ENCODE measurements at regions not wholly inside any gene's neighbourhood (a gene's known extent, or its start where the extent isn't known, plus 50 kb on each side); places are given as distances from the start of the nearest gene placed in this dataset.

DNA sequence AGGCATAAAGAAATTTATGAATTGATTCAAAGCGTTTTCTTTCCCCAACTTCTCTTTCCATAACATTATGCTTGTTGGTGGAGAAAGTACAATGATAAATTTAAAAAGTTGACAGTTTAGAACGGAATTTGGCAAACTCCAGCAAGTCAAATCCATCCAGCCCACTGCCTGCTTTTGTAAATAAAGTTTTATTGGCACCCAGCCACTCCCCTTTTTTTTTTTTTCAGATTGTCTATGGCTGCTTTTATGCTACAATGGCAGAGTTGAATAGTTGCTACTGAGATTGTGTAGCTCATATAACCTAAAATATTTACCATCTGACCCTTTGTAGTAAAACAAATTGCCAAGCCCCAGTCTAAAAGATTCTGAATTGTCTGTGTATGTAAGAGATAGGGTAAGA, 112.8 kb upstream of the RBMS3 start:
- H2AFZ ChIP-seq (ENCODE audit: low read length): no peak overlapping the region
- H3K18ac ChIP-seq (ENCODE audit: low read length): no peak overlapping the region
- H4K8ac ChIP-seq (ENCODE audit: low read depth, low read length): no peak overlapping the region
- H2BK120ac ChIP-seq (ENCODE audit: low read depth, low read length): no peak overlapping the region
- no peaks in the 10 kb centered on the region for H3K79me1 ChIP-seq (ENCODE audit: low read depth, low read length)
- H3K27me3 ChIP-seq (ENCODE audit: control insufficient read depth in 3 of 3, insufficient read depth in 3 of 3, low read depth in 1 of 3, low read length in 3 of 3): no peaks in the 10 kb centered on the region
- no peak overlapping the region for H3K9ac ChIP-seq (ENCODE audit: low read depth, low read length, poor library complexity)
- no peak overlapping the region for H3K4ac ChIP-seq (ENCODE audit: low read length)
- no peak overlapping the region for H2BK5ac ChIP-seq (ENCODE audit: low read length)
- no peak overlapping the region for H2AK5ac ChIP-seq (ENCODE audit: low read depth, low read length)
- H3K27ac ChIP-seq (replicated peaks; ENCODE audit: low read length): no peak overlapping the region
- H3K4me2 ChIP-seq (ENCODE audit: insufficient read depth, low read length, poor library complexity, severe bottlenecking): no peak overlapping the region
- H4K91ac ChIP-seq (ENCODE audit: low read depth, low read length, poor library complexity): no peak overlapping the region
- H3K9me3 ChIP-seq (replicated peaks in 1 of 2; ENCODE audit: control insufficient read depth in 2 of 2, insufficient read depth in 1 of 2, low read depth in 1 of 2, low read length in 2 of 2): no peaks in the 10 kb centered on the region
- no peak overlapping the region for H2BK12ac ChIP-seq (ENCODE audit: low read length)
- no peak overlapping the region for H3K23ac ChIP-seq (ENCODE audit: low read depth, low read length, poor library complexity)
- no peaks in the 10 kb centered on the region for H3K36me3 ChIP-seq (replicated peaks in 1 of 2; ENCODE audit: control insufficient read depth in 2 of 2, insufficient read depth in 2 of 2, low read length in 2 of 2)
- no peaks in the 10 kb centered on the region for H3K4me1 ChIP-seq (ENCODE audit: control insufficient read depth in 2 of 2, insufficient read depth in 1 of 2, low read depth in 1 of 2, low read length in 2 of 2)
- no peak overlapping the region for H3K4me3 ChIP-seq (ENCODE audit: low read length in 2 of 2)
- no peak overlapping the region for H3K14ac ChIP-seq (ENCODE audit: low read length)
- H2BK15ac ChIP-seq (ENCODE audit: low read length): no peak overlapping the region
- no CpG with 5 or more reads among the region's 2 CpGs for WGBS, 2 donors (ENCODE audit: extremely low coverage in 2 of 2, insufficient read length in 2 of 2, insufficient replicate concordance in 1 of 2)
- DNase-seq (ENCODE audit: low spot score): no peak

DNA sequence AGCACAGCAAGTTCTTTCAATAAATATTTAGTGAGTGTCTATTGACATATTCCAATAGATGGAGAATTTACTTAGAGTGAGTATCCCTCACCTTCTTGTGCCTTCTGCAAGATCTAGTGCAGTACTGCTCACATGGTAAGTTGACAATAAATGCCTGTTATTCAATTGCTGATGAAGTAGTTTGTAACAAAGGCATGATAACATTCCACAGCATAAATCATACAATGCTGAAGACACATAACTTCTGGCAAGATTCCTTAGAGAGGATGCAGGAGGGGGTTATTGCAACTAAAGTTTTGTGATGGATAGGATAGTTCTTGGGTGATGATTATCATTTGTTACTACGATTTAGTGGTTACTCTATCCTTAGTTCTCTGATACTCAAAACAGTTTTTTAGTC, 112.2 kb upstream of the RBMS3 start:
- Histone ChIP-seq H3K27ac (replicated peaks; ENCODE audit: low read length) (no peak overlapping the region), H3K27me3 (ENCODE audit: control insufficient read depth in 3 of 3, insufficient read depth in 3 of 3, low read depth in 1 of 3, low read length in 3 of 3) (no peaks in the 10 kb centered on the region), H4K91ac (ENCODE audit: low read depth, low read length, poor library complexity) (no peak overlapping the region), H3K4me2 (ENCODE audit: insufficient read depth, low read length, poor library complexity, severe bottlenecking) (no peak overlapping the region), H3K4me1 (ENCODE audit: control insufficient read depth in 2 of 2, insufficient read depth in 1 of 2, low read depth in 1 of 2, low read length in 2 of 2) (no peaks in the 10 kb centered on the region), H3K9me3 (replicated peaks in 1 of 2; ENCODE audit: control insufficient read depth in 2 of 2, insufficient read depth in 1 of 2, low read depth in 1 of 2, low read length in 2 of 2) (no peaks in the 10 kb centered on the region), H3K79me1 (ENCODE audit: low read depth, low read length) (no peaks in the 10 kb centered on the region), H3K4ac (ENCODE audit: low read length) (no peak overlapping the region), H3K23ac (ENCODE audit: low read depth, low read length, poor library complexity) (no peak overlapping the region), H2AK5ac (ENCODE audit: low read depth, low read length) (no peak overlapping the region), H3K14ac (ENCODE audit: low read length) (no peak overlapping the region), H2BK15ac (ENCODE audit: low read length) (no peak overlapping the region), H2BK5ac (ENCODE audit: low read length) (no peak overlapping the region), H2BK12ac (ENCODE audit: low read length) (no peak overlapping the region), H2AFZ (ENCODE audit: low read length) (no peak overlapping the region), H3K9ac (ENCODE audit: low read depth, low read length, poor library complexity) (no peak overlapping the region), H3K36me3 (replicated peaks in 1 of 2; ENCODE audit: control insufficient read depth in 2 of 2, insufficient read depth in 2 of 2, low read length in 2 of 2) (no peaks in the 10 kb centered on the region), H4K8ac (ENCODE audit: low read depth, low read length) (no peak overlapping the region), H3K18ac (ENCODE audit: low read length) (no peak overlapping the region), H3K4me3 (ENCODE audit: low read length in 2 of 2) (no peak overlapping the region), H2BK120ac (ENCODE audit: low read depth, low read length) (no peak overlapping the region)
- WGBS, 2 donors (ENCODE audit: extremely low coverage in 2 of 2, insufficient read length in 2 of 2, insufficient replicate concordance in 1 of 2): no CpG with 5 or more reads among the region's 1 CpG
- no peak for DNase-seq (ENCODE audit: low spot score)

DNA sequence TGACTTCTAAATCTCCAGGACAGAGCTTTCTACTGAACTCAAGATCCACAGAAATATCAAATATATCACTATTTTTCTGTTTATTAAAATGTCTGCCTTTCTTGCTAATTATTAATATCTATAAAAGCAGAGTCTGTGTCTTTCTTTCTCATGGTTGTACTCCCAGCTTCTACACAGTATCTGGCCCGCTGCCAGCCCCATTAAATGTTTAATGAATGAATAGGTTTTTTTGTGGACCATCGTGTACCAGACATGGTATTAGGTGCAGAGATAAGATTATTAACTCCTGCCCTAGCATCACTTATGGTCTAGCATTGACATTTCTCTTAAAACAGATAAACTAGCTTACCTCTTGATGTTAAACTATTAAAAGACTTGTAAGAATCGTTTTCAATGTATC, 111.4 kb upstream of the RBMS3 start:
- Histone ChIP-seq H3K4ac (ENCODE audit: low read length) (no peak overlapping the region), H4K8ac (ENCODE audit: low read depth, low read length) (no peak overlapping the region), H3K18ac (ENCODE audit: low read length) (no peak overlapping the region), H2BK5ac (ENCODE audit: low read length) (no peak overlapping the region), H2BK12ac (ENCODE audit: low read length) (no peak overlapping the region), H3K9ac (ENCODE audit: low read depth, low read length, poor library complexity) (no peak overlapping the region), H3K9me3 (replicated peaks in 1 of 2; ENCODE audit: control insufficient read depth in 2 of 2, insufficient read depth in 1 of 2, low read depth in 1 of 2, low read length in 2 of 2) (no peaks in the 10 kb centered on the region), H2AFZ (ENCODE audit: low read length) (no peak overlapping the region), H3K14ac (ENCODE audit: low read length) (no peak overlapping the region), H3K27ac (replicated peaks; ENCODE audit: low read length) (no peak overlapping the region), H2AK5ac (ENCODE audit: low read depth, low read length) (no peak overlapping the region), H3K4me3 (ENCODE audit: low read length in 2 of 2) (no peak overlapping the region), H3K27me3 (ENCODE audit: control insufficient read depth in 3 of 3, insufficient read depth in 3 of 3, low read depth in 1 of 3, low read length in 3 of 3) (no peaks in the 10 kb centered on the region), H3K79me1 (ENCODE audit: low read depth, low read length) (no peaks in the 10 kb centered on the region), H4K91ac (ENCODE audit: low read depth, low read length, poor library complexity) (no peak overlapping the region), H3K4me2 (ENCODE audit: insufficient read depth, low read length, poor library complexity, severe bottlenecking) (no peak overlapping the region), H3K23ac (ENCODE audit: low read depth, low read length, poor library complexity) (no peak overlapping the region), H3K36me3 (replicated peaks in 1 of 2; ENCODE audit: control insufficient read depth in 2 of 2, insufficient read depth in 2 of 2, low read length in 2 of 2) (no peaks in the 10 kb centered on the region), H3K4me1 (ENCODE audit: control insufficient read depth in 2 of 2, insufficient read depth in 1 of 2, low read depth in 1 of 2, low read length in 2 of 2) (no peaks in the 10 kb centered on the region), H2BK120ac (ENCODE audit: low read depth, low read length) (no peak overlapping the region), H2BK15ac (ENCODE audit: low read length) (no peak overlapping the region)
- DNase-seq (ENCODE audit: low spot score): no peak
- WGBS, 2 donors (ENCODE audit: extremely low coverage in 2 of 2, insufficient read length in 2 of 2, insufficient replicate concordance in 1 of 2): no CpG with 5 or more reads among the region's 3 CpGs

DNA sequence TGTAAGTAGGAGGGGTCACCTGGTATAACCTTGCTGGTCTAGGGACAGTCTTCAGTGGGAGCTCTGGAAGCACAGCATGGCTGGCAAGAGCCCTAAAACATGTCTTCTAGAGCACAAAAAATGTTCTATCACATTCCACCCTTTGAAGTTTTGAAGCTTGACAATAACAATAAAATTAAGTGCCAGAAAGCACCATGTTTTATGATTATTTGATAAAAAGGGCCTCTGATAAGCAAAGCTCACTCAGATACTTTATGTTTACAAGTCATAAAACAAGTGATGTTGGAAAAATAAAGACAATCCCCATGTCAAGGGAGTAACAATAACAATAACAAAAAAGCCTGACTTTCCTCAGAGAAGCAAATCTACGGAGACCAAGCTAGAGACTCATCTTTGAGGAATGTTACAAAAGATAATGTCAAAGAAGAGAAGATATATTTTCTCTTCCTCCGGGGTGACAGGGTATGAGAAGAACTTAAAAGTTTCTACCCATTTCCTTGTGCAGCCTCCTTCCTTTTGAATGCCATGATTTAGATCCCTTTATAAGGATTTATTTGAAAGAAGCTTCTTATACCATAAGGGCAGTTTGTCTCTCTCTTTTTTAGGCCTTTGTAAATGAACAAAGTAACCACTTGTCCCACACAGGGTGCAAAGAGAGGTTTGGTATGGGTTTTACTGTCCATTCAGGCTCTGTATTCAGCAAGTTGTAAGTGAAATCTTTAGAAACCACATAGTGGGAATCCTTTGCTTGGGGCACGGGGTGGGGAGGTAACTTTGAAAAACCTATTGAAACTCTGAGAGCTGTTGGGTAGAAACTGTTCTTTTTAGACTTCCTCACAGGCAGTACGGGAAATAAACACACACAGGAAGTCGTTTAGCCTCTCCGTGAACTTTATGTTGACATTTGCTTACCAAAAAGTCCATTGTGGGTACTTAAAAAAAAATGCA, 109.6 kb upstream of the RBMS3 start:
- Histone ChIP-seq H2BK120ac (ENCODE audit: low read depth, low read length) (no peak overlapping the region), H3K27ac (replicated peaks; ENCODE audit: low read length) (no peak overlapping the region), H3K79me1 (ENCODE audit: low read depth, low read length) (no peaks in the 10 kb centered on the region), H3K27me3 (ENCODE audit: control insufficient read depth in 3 of 3, insufficient read depth in 3 of 3, low read depth in 1 of 3, low read length in 3 of 3) (no peaks in the 10 kb centered on the region), H3K9ac (ENCODE audit: low read depth, low read length, poor library complexity) (no peak overlapping the region), H2AFZ (ENCODE audit: low read length) (peak overlapping the region; percentile 33), H3K9me3 (replicated peaks in 1 of 2; ENCODE audit: control insufficient read depth in 2 of 2, insufficient read depth in 1 of 2, low read depth in 1 of 2, low read length in 2 of 2) (no peaks in the 10 kb centered on the region), H2BK5ac (ENCODE audit: low read length) (no peak overlapping the region), H3K4me3 (ENCODE audit: low read length in 2 of 2) (no peak overlapping the region), H3K4me1 (ENCODE audit: control insufficient read depth in 2 of 2, insufficient read depth in 1 of 2, low read depth in 1 of 2, low read length in 2 of 2) (peaks cover 0 to 4% of the 10 kb centered on the region in 2 donors), H3K18ac (ENCODE audit: low read length) (no peak overlapping the region), H3K36me3 (replicated peaks in 1 of 2; ENCODE audit: control insufficient read depth in 2 of 2, insufficient read depth in 2 of 2, low read length in 2 of 2) (no peaks in the 10 kb centered on the region), H3K23ac (ENCODE audit: low read depth, low read length, poor library complexity) (no peak overlapping the region), H2BK15ac (ENCODE audit: low read length) (no peak overlapping the region), H3K4me2 (ENCODE audit: insufficient read depth, low read length, poor library complexity, severe bottlenecking) (no peak overlapping the region), H4K8ac (ENCODE audit: low read depth, low read length) (no peak overlapping the region), H2BK12ac (ENCODE audit: low read length) (no peak overlapping the region), H3K14ac (ENCODE audit: low read length) (no peak overlapping the region), H4K91ac (ENCODE audit: low read depth, low read length, poor library complexity) (no peak overlapping the region), H3K4ac (ENCODE audit: low read length) (no peak overlapping the region), H2AK5ac (ENCODE audit: low read depth, low read length) (no peak overlapping the region)
- WGBS, 2 donors (ENCODE audit: extremely low coverage in 2 of 2, insufficient read length in 2 of 2, insufficient replicate concordance in 1 of 2): no CpG with 5 or more reads among the region's 6 CpGs
- no peak for DNase-seq (ENCODE audit: low spot score)
